A673 (cell line): ENCODE measurements at regions not wholly inside any gene's neighbourhood (a gene's known extent, or its start where the extent isn't known, plus 50 kb on each side); places are given as distances from the start of the nearest gene placed in this dataset.

Source experiments
- BruUV-seq: library from RNA; stranded (reverse); fragments of 400-500 nt; replicated peaks from 2 replicates; lab custom pipeline; 2021; lab: Mats Ljungman, UMichigan
- CTCF ChIA-PET: fragments of 300-600 bp; sonication (Branson Sonifier 250); formaldehyde crosslinking; loops from one replicate; lab custom pipeline; 2022; ENCODE audit warnings: antibody characterized with exemption; lab: Charles Lee
- POLR2A ChIA-PET: fragments of 300-600 bp; sonication (Branson Sonifier 250); formaldehyde crosslinking; loops from one replicate; lab custom pipeline; 2022; ENCODE audit warnings: antibody characterized with exemption; ENCODE audit not compliant: low non-redundant PET; lab: Charles Lee
- DNase-seq: peaks from one replicate; pipeline ENCODE4 v3.0.0-alpha.2; 2015; ENCODE audit warnings: low spot score
- H3K27ac ChIP-seq: fragments of 200-600 bp; sonication (generic); 2 replicates; pipeline ENCODE4 v1.5.1; 2016; ENCODE audit warnings: mixed run types, low read depth, mild to moderate bottlenecking, mixed read lengths, antibody characterized with exemption, low read length; ENCODE audit not compliant: poor library complexity, severe bottlenecking
- H3K27me3 ChIP-seq: fragments of 200-600 bp; sonication (generic); replicated peaks from 2 replicates; pipeline ENCODE4 v1.6.1; 2017; ENCODE audit warnings: mixed run types, low read depth, mild to moderate bottlenecking, mixed read lengths, antibody characterized with exemption, low read length; ENCODE audit not compliant: insufficient read depth, poor library complexity
- H3K36me3 ChIP-seq: fragments of 200-600 bp; sonication (generic); 2 replicates; pipeline ENCODE4 v1.6.1; 2016; ENCODE audit warnings: mixed run types, mild to moderate bottlenecking, mixed read lengths, antibody characterized with exemption, low read length; ENCODE audit not compliant: insufficient read depth, poor library complexity, severe bottlenecking
- H3K4me1 ChIP-seq: fragments of 200-600 bp; sonication (generic); 2 replicates; pipeline ENCODE4 v1.6.1; 2017; ENCODE audit warnings: mixed run types, mild to moderate bottlenecking, mixed read lengths, antibody characterized with exemption, low read length; ENCODE audit not compliant: insufficient read depth, poor library complexity, severe bottlenecking
- H3K4me3 ChIP-seq: fragments of 200-600 bp; sonication (generic); 2 replicates; pipeline ENCODE4 v1.5.1; 2016; ENCODE audit warnings: low read depth, mixed run types, mild to moderate bottlenecking, mixed read lengths, low read length; ENCODE audit not compliant: poor library complexity, severe bottlenecking
- H3K9me3 ChIP-seq: fragments of 200-600 bp; sonication (generic); 2 replicates; pipeline ENCODE4 v1.6.1; 2016; ENCODE audit warnings: mixed run types, low read depth, mild to moderate bottlenecking, mixed read lengths, antibody characterized with exemption, low read length; ENCODE audit not compliant: poor library complexity, severe bottlenecking
- CTCF ChIP-seq: fragments of 300-800, 200-600 bp; sonication (generic); conservative IDR thresholded peaks from 2 replicates; pipeline ENCODE4 v1.5.1; 2017; ENCODE audit warnings: low read depth, mild to moderate bottlenecking, antibody characterized with exemption, low read length, moderate library complexity, mixed read lengths
- EZH2 ChIP-seq: fragments of 200-600 bp; sonication (generic); IDR thresholded peaks from 2 replicates; pipeline ENCODE4 v1.6.1; 2017; ENCODE audit warnings: borderline replicate concordance, low read depth, mild to moderate bottlenecking, mixed read lengths, antibody characterized with exemption, low read length; ENCODE audit not compliant: poor library complexity, severe bottlenecking
- intact Hi-C: fragments of 100-400 bp; cut with micrococcal nuclease; formaldehyde crosslinking; loops from one replicate; pipeline ENCODE4 v1.10.0; 2022; ENCODE audit not compliant: unreplicated experiment

GRCh38 chr12:42807251-42807650 is 217.7 kb upstream of the PRICKLE1 start:
- intact Hi-C loops, result no loop called here
- no peaks in the 10 kb centered on the region for H3K9me3 ChIP-seq
- no TSS peak for BruUV-seq
- ChIA-PET CTCF (no interaction called here), POLR2A (no interaction called here)
- no peak overlapping the region for H3K27ac ChIP-seq
- H3K27me3 ChIP-seq, result no peaks in the 10 kb centered on the region
- TF ChIP-seq EZH2 (no peak), CTCF (no peak)
- no peaks in the 10 kb centered on the region for H3K4me1 ChIP-seq
- H3K36me3 ChIP-seq, result no peaks in the 10 kb centered on the region
- H3K4me3 ChIP-seq, result no peak overlapping the region
- DNase-seq, result no peak

GRCh38 chr12:42804928-42805327 is 215.4 kb upstream of the PRICKLE1 start:
- POLR2A ChIA-PET, result no interaction called here
- Histone ChIP-seq H3K27ac (no peak overlapping the region), H3K36me3 (no peaks in the 10 kb centered on the region), H3K9me3 (no peaks in the 10 kb centered on the region), H3K4me3 (no peak overlapping the region), H3K4me1 (no peaks in the 10 kb centered on the region), H3K27me3 (no peaks in the 10 kb centered on the region)
- intact Hi-C loops, result no loop called here
- CTCF ChIA-PET, result no interaction called here
- no TSS peak for BruUV-seq
- DNase-seq, result no peak
- TF ChIP-seq EZH2 (no peak), CTCF (no peak)

- BruUV-seq, result no TSS peak
- Histone ChIP-seq H3K9me3 (no peaks in the 10 kb centered on the region), H3K36me3 (no peaks in the 10 kb centered on the region), H3K27me3 (no peaks in the 10 kb centered on the region), H3K4me1 (no peaks in the 10 kb centered on the region), H3K27ac (no peak overlapping the region), H3K4me3 (no peak overlapping the region)
- CTCF ChIA-PET, result interaction anchor here (0.6 kb wide), 1 partner anchor 1858 kb away, joined by 4 read pairs; no protein-coding TSS in a partner anchor
- POLR2A ChIA-PET, result no interaction called here
- TF ChIP-seq EZH2 (no peak), CTCF (no peak)
- DNase-seq, result no peak
- intact Hi-C loops, result no loop called here
Observed at GRCh38 chr12:42802785-42803189, 213.2 kb upstream of the PRICKLE1 start.
